PC-3 (cell line): ENCODE measurements at regions not wholly inside any gene's neighbourhood (a gene's known extent, or its start where the extent isn't known, plus 50 kb on each side); places are given as distances from the start of the nearest gene placed in this dataset.

ENCODE experiments used
- ATAC-seq: fragments of 200-7000 bp; cut with Tn5 transposase; 2 replicates; pipeline ENCODE4 v1.9.1; 2020; ENCODE audit warnings: mild to moderate bottlenecking, moderate library complexity
- BruUV-seq: library from RNA; stranded (reverse); fragments of 400-500 nt; replicated peaks from 2 replicates; lab custom pipeline; 2021; lab: Mats Ljungman, UMichigan
- CTCF ChIA-PET: fragments of 300-600 bp; sonication (Branson Sonifier 250); formaldehyde crosslinking; loops from one replicate; lab custom pipeline; 2022; ENCODE audit warnings: antibody characterized with exemption; lab: Charles Lee
- POLR2A ChIA-PET: fragments of 300-600 bp; sonication (Branson Sonifier 250); formaldehyde crosslinking; loops from one replicate; lab custom pipeline; 2022; ENCODE audit warnings: antibody characterized with exemption; ENCODE audit not compliant: unreplicated experiment; lab: Charles Lee
- DNase-seq: peaks from one replicate; pipeline ENCODE4 v3.0.0-alpha.2; 2015
- H2AFZ ChIP-seq: fragments of 300-600 bp; sonication (generic); 2 replicates; pipeline ENCODE4 v1.6.0; 2016; ENCODE audit warnings: antibody characterized with exemption, low read length
- H3F3A ChIP-seq: fragments of 300-600 bp; sonication (generic); one replicate; pipeline ENCODE4 v1.6.0; 2017; ENCODE audit warnings: antibody characterized with exemption, low read length, control low read depth, mild to moderate bottlenecking; ENCODE audit not compliant: unreplicated experiment
- H3K27ac ChIP-seq: fragments of 300-600 bp; sonication (generic); 2 replicates; pipeline ENCODE4 v1.5.1; 2016; ENCODE audit warnings: mild to moderate bottlenecking, low read length
- H3K27me3 ChIP-seq: fragments of 300-600 bp; sonication (generic); 2 replicates; pipeline ENCODE4 v1.6.1; 2016; ENCODE audit warnings: low read length, mixed read lengths
- H3K36me3 ChIP-seq: fragments of 300-600 bp; sonication (generic); 2 replicates; pipeline ENCODE4 v1.6.1; 2016; ENCODE audit warnings: low read depth, mixed run types, low read length, mixed read lengths
- H3K4me1 ChIP-seq: fragments of 300-600 bp; sonication (generic); 2 replicates; pipeline ENCODE4 v1.5.1; 2016; ENCODE audit warnings: low read length; ENCODE audit not compliant: insufficient read depth
- H3K4me2 ChIP-seq: fragments of 300-600 bp; sonication (generic); 2 replicates; pipeline ENCODE4 v1.6.0; 2016; ENCODE audit warnings: low read length
- H3K4me3 ChIP-seq: fragments of 300-600 bp; sonication (generic); 2 replicates; pipeline ENCODE4 v1.5.1; 2016; ENCODE audit warnings: mild to moderate bottlenecking, low read length, mixed read lengths
- H3K79me2 ChIP-seq: fragments of 300-600 bp; sonication (generic); 2 replicates; pipeline ENCODE4 v1.6.1; 2017; ENCODE audit warnings: low read length, mixed read lengths
- H3K9ac ChIP-seq: fragments of 300-600 bp; sonication (generic); 2 replicates; pipeline ENCODE4 v1.6.0; 2016; ENCODE audit warnings: mild to moderate bottlenecking, low read length
- H3K9me2 ChIP-seq: fragments of 300-600 bp; sonication (generic); replicated peaks from 2 replicates; pipeline ENCODE4 v1.6.1; 2016; ENCODE audit warnings: mixed run types, low read length, mixed read lengths
- H3K9me3 ChIP-seq: fragments of 300-600 bp; sonication (generic); 2 replicates; pipeline ENCODE4 v1.6.1; 2016; ENCODE audit warnings: low read length, mixed read lengths
- H4K20me1 ChIP-seq: fragments of 300-600 bp; sonication (generic); 2 replicates; pipeline ENCODE4 v1.6.1; 2016; ENCODE audit warnings: low read length, mixed read lengths
- EZH2 ChIP-seq: fragments of 300-600 bp; sonication (generic); IDR thresholded peaks from one replicate; pipeline ENCODE4 v1.6.1; 2017; ENCODE audit warnings: antibody characterized with exemption, mild to moderate bottlenecking, low read length; ENCODE audit not compliant: unreplicated experiment
- EZH2phosphoT487 ChIP-seq: fragments of 300-600 bp; sonication (generic); IDR thresholded peaks from 2 replicates; pipeline ENCODE4 v1.6.1; 2018; ENCODE audit warnings: mild to moderate bottlenecking, antibody characterized with exemption, low read length, borderline replicate concordance
- intact Hi-C: fragments of 100-400 bp; cut with micrococcal nuclease; formaldehyde crosslinking; loops from 2 replicates; pipeline ENCODE4 v1.9.0; 2023
- TF ChIP-seq, protein P1 (sequence below): fragments of 300-600 bp; sonication (generic); conservative IDR thresholded peaks from 2 replicates; pipeline ENCODE4 v1.5.1; 2017; ENCODE audit warnings: antibody characterized with exemption, low read depth, mild to moderate bottlenecking, low read length

DNA sequence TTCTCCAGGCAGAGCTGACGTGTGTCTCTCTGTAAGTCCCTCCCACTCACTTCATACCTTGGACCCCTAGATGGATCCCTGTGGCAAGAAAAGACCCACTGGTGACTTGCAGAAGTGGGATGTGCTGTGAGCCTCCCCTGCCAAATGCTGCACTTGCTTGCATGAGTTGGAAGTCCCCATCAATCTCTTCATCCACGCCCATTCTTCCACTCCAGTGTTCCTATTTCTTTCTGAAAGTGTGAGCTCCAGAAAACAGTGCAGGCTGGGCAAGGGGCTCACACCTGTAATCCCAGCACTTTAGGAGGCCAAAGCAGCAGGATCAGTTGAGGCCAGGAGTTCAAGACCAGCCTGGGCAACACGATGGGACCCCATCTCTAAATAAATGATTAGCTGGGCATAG is 254.1 kb upstream of the IRF2BP2 start:
- no peak overlapping the region for H3K27ac ChIP-seq
- no peaks in the 10 kb centered on the region for H3K9me3 ChIP-seq
- ChIA-PET POLR2A (no interaction called here), CTCF (no interaction called here)
- no peak overlapping the region for H3K4me2 ChIP-seq
- H4K20me1 ChIP-seq = no peaks in the 10 kb centered on the region
- DNase-seq = no peak
- H3K9ac ChIP-seq = no peak overlapping the region
- H3K4me3 ChIP-seq = no peak overlapping the region
- peaks cover 35% of the 10 kb centered on the region for H3K4me1 ChIP-seq
- intact Hi-C loops = loop anchor here (5.0 kb wide), 1 partner anchor 98 kb away; no protein-coding TSS in a partner anchor
- TF ChIP-seq, protein P1, sequence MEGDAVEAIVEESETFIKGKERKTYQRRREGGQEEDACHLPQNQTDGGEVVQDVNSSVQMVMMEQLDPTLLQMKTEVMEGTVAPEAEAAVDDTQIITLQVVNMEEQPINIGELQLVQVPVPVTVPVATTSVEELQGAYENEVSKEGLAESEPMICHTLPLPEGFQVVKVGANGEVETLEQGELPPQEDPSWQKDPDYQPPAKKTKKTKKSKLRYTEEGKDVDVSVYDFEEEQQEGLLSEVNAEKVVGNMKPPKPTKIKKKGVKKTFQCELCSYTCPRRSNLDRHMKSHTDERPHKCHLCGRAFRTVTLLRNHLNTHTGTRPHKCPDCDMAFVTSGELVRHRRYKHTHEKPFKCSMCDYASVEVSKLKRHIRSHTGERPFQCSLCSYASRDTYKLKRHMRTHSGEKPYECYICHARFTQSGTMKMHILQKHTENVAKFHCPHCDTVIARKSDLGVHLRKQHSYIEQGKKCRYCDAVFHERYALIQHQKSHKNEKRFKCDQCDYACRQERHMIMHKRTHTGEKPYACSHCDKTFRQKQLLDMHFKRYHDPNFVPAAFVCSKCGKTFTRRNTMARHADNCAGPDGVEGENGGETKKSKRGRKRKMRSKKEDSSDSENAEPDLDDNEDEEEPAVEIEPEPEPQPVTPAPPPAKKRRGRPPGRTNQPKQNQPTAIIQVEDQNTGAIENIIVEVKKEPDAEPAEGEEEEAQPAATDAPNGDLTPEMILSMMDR = no peak
- TF ChIP-seq EZH2phosphoT487 = no peak
- no peak for TF ChIP-seq EZH2
- H2AFZ ChIP-seq = no peak overlapping the region
- H3K9me2 ChIP-seq = no peaks in the 10 kb centered on the region
- no peaks in the 10 kb centered on the region for H3K36me3 ChIP-seq
- no peaks in the 10 kb centered on the region for H3F3A ChIP-seq
- no peak for ATAC-seq
- no peaks in the 10 kb centered on the region for H3K79me2 ChIP-seq
- no peaks in the 10 kb centered on the region for H3K27me3 ChIP-seq
- BruUV-seq = no TSS peak

DNA sequence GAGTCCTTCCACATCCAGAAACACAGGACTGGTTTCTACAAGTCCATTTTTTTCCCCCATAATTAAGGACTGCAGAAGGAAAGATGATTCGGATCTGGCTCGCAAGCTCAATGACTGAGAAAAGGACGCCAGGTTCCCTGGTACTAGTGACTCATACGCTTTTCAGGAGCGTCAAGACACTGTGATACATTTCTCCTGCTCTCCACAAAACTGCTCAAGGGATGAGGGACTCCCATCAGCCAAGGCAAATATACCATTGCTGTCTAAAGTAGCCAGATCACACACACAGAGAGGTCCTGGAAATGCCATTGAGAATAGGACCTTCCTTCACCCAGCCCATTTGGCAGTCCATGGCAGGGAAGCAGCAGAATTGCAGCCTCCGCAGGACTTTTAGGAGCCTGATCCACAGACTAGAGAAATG is 253.6 kb upstream of the IRF2BP2 start:
- H3K9ac ChIP-seq = no peak overlapping the region
- peaks cover 35% of the 10 kb centered on the region for H3K4me1 ChIP-seq
- ATAC-seq = peak; percentile 16; the same call in 1 of the 2 replicates

More for the DNA sequence above, 253.6 kb upstream of the IRF2BP2 start:
- no TSS peak for BruUV-seq
- TF ChIP-seq EZH2 = no peak
- TF ChIP-seq EZH2phosphoT487 = no peak
- TF ChIP-seq, protein P1 = no peak
- Histone ChIP-seq H2AFZ (no peak overlapping the region), H3K4me3 (no peak overlapping the region), H3K79me2 (no peaks in the 10 kb centered on the region), H3K27ac (no peak overlapping the region), H3K9me2 (no peaks in the 10 kb centered on the region), H3K36me3 (no peaks in the 10 kb centered on the region), H3K4me2 (peak overlapping the region; percentile 19; the same call in 1 of the 2 replicates), H3K9me3 (no peaks in the 10 kb centered on the region), H4K20me1 (no peaks in the 10 kb centered on the region), H3F3A (no peaks in the 10 kb centered on the region), H3K27me3 (no peaks in the 10 kb centered on the region)
- peak; percentile 36 for DNase-seq
- POLR2A ChIA-PET = no interaction called here
- CTCF ChIA-PET = no interaction called here
- intact Hi-C loops = loop anchor here (5.0 kb wide), 1 partner anchor 99 kb away; no protein-coding TSS in a partner anchor
